ENCODE measurements at regions not wholly inside any gene's neighbourhood (a gene's known extent, or its start where the extent isn't known, plus 50 kb on each side); places are given as distances from the start of the nearest gene placed in this dataset.

- H3K9me3 ChIP-seq (ENCODE audit: low read depth) = no peaks in the 10 kb centered on the region
- Mint-ChIP-seq H3K9me3 (no peaks in the 10 kb centered on the region), H3K4me1 (peaks cover 4% of the 10 kb centered on the region), H3K27me3 (ENCODE audit: insufficient read depth, low read depth) (no peaks in the 10 kb centered on the region), H3K4me3 (no peak overlapping the region), H3K27ac (no peak overlapping the region), H3K36me3 (peaks cover 2% of the 10 kb centered on the region)
- TF ChIP-seq EZH2 (IDR thresholded peaks at IDR 0.05) = no peak
- TF ChIP-seq CTCF (IDR thresholded peaks at IDR 0.05) = no peak
- TF ChIP-seq EZH2phosphoT487 (IDR thresholded peaks at IDR 0.05) = no peak
- H3K27me3 ChIP-seq = no peaks in the 10 kb centered on the region
- DNase-seq (ENCODE audit: low spot score) = no peak
- H3K4me3 ChIP-seq = no peak overlapping the region
- H3K4me1 ChIP-seq = peaks cover 6% of the 10 kb centered on the region
- H4K20me1 ChIP-seq (ENCODE audit: low read depth) = no peaks in the 10 kb centered on the region
- H3K9ac ChIP-seq = no peak overlapping the region
- no peak overlapping the region for H2AFZ ChIP-seq (replicated peaks)
- no peaks in the 10 kb centered on the region for H3K36me3 ChIP-seq
- no peak overlapping the region for H3K27ac ChIP-seq
- H3K79me2 ChIP-seq (ENCODE audit: low read depth) = no peaks in the 10 kb centered on the region
- no peaks in the 10 kb centered on the region for H3F3A ChIP-seq (ENCODE audit: low read depth)
- H3K4me2 ChIP-seq = no peak overlapping the region
Observed at GRCh38 chr6:143595251-143596036, 82.3 kb upstream of the PHACTR2 start.

GRCh38 chr6:143594647-143595046 is 83.1 kb upstream of the PHACTR2 start:
- DNase-seq (ENCODE audit: low spot score) = no peak
- Histone ChIP-seq H3K4me3 (no peak overlapping the region), H4K20me1 (ENCODE audit: low read depth) (no peaks in the 10 kb centered on the region), H3K9me3 (ENCODE audit: low read depth) (no peaks in the 10 kb centered on the region), H3K4me2 (no peak overlapping the region), H3K36me3 (no peaks in the 10 kb centered on the region), H3K27ac (no peak overlapping the region), H3K27me3 (no peaks in the 10 kb centered on the region), H3K4me1 (peaks cover 6% of the 10 kb centered on the region), H2AFZ (replicated peaks) (no peak overlapping the region), H3K9ac (no peak overlapping the region), H3K79me2 (ENCODE audit: low read depth) (no peaks in the 10 kb centered on the region), H3F3A (ENCODE audit: low read depth) (no peaks in the 10 kb centered on the region)
- Mint-ChIP-seq H3K4me1 (peaks cover 4% of the 10 kb centered on the region), H3K9me3 (no peaks in the 10 kb centered on the region), H3K4me3 (no peak overlapping the region), H3K36me3 (peaks cover 2% of the 10 kb centered on the region), H3K27me3 (ENCODE audit: insufficient read depth, low read depth) (no peaks in the 10 kb centered on the region), H3K27ac (no peak overlapping the region)
- TF ChIP-seq CTCF (IDR thresholded peaks at IDR 0.05) = no peak
- no peak for TF ChIP-seq EZH2phosphoT487 (IDR thresholded peaks at IDR 0.05)
- TF ChIP-seq EZH2 (IDR thresholded peaks at IDR 0.05) = no peak

GRCh38 chr6:143592335-143592734 is 80.8 kb upstream of the FUCA2 start:
- H2AFZ ChIP-seq (replicated peaks) = no peak overlapping the region
- H3F3A ChIP-seq (ENCODE audit: low read depth) = no peaks in the 10 kb centered on the region
- Mint-ChIP-seq H3K9me3 (peaks cover 2% of the 10 kb centered on the region), H3K27ac (no peak overlapping the region), H3K36me3 (no peaks in the 10 kb centered on the region), H3K4me1 (peaks cover 4% of the 10 kb centered on the region), H3K4me3 (no peak overlapping the region), H3K27me3 (ENCODE audit: insufficient read depth, low read depth) (no peaks in the 10 kb centered on the region)
- H4K20me1 ChIP-seq (ENCODE audit: low read depth) = no peaks in the 10 kb centered on the region
- H3K36me3 ChIP-seq = no peaks in the 10 kb centered on the region
- no peaks in the 10 kb centered on the region for H3K9me3 ChIP-seq (ENCODE audit: low read depth)
- no peaks in the 10 kb centered on the region for H3K27me3 ChIP-seq
- peaks cover 6% of the 10 kb centered on the region for H3K4me1 ChIP-seq
- H3K4me3 ChIP-seq = no peak overlapping the region
- no peak overlapping the region for H3K4me2 ChIP-seq
- TF ChIP-seq CTCF (IDR thresholded peaks at IDR 0.05) = peak; percentile 68
- TF ChIP-seq EZH2 (IDR thresholded peaks at IDR 0.05) = no peak
- DNase-seq (ENCODE audit: low spot score) = peak; percentile 69
- no peak overlapping the region for H3K27ac ChIP-seq
- no peaks in the 10 kb centered on the region for H3K79me2 ChIP-seq (ENCODE audit: low read depth)
- no peak overlapping the region for H3K9ac ChIP-seq
